HG02588 (cell line): ENCODE measurements at regions not wholly inside any gene's neighbourhood (a gene's known extent, or its start where the extent isn't known, plus 50 kb on each side); places are given as distances from the start of the nearest gene placed in this dataset.

Source experiments
- ATAC-seq: cut with Tn5 transposase; IDR thresholded peaks from one replicate; pipeline ENCODE4 v1.9.1; 2021; ENCODE audit warnings: mild to moderate bottlenecking, moderate library complexity; ENCODE audit not compliant: unreplicated experiment

GRCh38 chr18:78650926-78651325 lies 328.7 kb upstream of the SALL3 start:
- no peak for ATAC-seq

- no peak for ATAC-seq
These were observed 327.5 kb upstream of the SALL3 start for GRCh38 chr18:78652001-78652545.

DNA sequence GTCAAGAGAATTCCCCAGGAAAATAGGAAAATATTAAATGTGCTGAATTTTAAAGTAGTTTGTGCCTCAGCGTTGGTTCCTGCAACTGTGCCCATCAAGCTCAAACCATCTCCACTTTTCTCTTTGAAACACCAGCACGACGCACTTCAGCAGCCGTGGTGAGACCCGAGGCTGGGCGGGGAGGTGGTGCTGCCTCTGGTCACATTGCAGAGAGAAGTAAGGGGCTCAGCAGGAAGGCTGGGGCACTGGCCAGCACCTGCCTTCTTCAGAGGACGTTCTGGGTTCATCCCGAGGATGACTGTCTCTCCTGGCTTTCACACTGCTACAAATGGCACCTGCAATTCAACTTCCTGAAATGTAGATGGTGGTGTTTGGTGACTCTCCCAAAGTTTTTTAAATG lies 323.7 kb upstream of the SALL3 start:
- ATAC-seq = no peak

GRCh38 chr18:78656346-78656925 lies 323.2 kb upstream of the SALL3 start:
- ATAC-seq = no peak

GRCh38 chr18:78658531-78658930 lies 321.1 kb upstream of the SALL3 start:
- no peak for ATAC-seq

- ATAC-seq = no peak
These were observed 320.6 kb upstream of the SALL3 start for GRCh38 chr18:78659057-78659456.

DNA sequence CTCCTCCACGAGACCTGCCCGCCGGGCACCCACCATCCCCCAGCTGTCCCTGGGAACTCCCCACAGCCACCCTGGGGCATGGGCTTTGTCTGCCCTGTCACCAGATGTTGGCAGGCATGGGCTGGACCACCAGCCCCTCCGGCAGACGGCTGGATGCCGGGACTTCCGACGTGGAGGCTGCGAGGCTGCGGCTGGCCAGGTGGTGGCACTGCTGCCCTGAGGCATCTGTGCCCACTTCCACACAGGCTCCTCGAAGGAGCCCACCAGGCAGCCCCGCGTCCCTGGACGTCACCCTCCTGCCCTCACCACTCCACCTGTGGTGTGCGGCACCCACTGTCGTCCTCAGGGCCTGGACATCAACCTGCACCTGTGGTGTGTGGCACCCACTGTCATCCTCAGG lies 319.9 kb upstream of the SALL3 start:
- no peak for ATAC-seq

DNA sequence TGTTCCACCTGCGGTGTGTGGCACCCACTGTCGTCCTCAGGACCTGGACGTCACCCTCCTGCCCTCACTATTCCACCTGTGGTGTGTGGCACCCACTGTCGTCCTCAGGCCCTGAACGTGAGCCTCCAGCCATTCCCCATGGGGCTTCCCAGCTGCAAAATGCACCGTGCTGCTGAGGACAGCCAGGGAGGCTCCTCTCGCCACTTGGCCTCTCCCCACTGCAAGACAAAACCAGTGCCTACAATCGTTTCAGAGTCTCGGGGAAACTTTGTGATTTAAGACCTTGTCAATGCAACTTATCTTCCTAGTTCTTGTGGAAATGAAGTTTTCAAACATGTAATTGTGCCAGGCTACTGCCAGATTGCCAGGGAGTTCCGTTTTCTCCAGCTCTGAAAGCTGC lies 319.3 kb upstream of the SALL3 start:
- no peak for ATAC-seq

- no peak for ATAC-seq
These were observed 318.3 kb upstream of the SALL3 start for GRCh38 chr18:78661316-78661715.

DNA sequence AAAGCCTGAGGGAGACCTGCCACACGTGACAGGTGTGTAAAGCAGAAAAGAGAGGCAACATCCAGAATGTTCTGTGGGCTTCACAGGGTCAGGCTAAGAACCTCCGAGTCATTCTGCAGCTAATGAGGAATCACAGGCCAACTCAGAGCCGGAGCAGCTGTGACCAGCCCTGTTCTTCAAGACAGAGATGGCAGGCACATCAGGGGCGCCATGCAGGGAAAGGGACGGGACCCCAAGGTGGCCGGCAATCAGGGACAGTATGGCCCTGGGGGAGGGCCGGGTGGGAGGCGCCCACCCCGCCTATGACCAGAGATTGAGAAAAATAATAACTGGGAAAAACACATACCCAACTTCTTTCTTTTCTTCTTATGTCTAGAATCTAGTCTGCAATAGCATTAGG lies 316.7 kb upstream of the SALL3 start:
- ATAC-seq = no peak

DNA sequence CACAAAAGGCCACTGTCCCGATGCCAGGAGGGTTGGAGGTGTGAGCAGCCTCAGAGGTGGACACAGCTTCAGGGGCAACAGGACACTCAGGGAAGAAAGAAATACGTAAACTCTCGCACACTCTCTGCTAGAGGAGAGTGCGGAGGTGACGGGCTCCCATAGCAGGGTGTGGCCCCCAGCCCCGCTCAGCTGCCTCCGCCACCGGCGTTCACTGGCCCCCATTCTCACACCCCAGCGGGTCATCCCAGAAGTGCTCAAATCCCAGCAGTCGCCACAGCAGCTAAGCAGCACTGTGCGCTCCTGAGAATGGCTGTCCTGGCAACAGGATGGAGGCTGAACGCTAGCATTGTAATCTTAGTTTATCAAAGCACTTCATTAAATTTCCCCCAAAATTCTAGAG lies 315.6 kb upstream of the SALL3 start:
- ATAC-seq = no peak

DNA sequence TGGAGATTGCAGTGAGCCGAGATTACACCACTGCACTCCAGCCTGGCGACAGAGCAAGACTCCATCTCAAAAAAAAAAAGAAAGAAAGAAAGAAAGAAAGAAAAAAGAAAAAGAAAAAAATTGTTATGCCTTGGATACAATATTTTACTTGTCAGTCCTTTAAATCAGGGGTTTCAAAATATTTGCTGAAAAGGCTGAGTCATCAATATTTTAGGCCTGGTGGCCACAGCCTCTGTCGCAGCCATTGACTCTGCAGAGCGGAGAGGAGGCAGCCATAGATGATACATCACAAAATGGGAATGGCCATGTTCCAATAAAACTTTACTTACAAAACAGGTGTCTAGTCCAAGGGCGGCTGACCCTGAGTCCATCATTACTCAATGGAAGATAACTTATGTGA lies 314.8 kb upstream of the SALL3 start:
- ATAC-seq = no peak

DNA sequence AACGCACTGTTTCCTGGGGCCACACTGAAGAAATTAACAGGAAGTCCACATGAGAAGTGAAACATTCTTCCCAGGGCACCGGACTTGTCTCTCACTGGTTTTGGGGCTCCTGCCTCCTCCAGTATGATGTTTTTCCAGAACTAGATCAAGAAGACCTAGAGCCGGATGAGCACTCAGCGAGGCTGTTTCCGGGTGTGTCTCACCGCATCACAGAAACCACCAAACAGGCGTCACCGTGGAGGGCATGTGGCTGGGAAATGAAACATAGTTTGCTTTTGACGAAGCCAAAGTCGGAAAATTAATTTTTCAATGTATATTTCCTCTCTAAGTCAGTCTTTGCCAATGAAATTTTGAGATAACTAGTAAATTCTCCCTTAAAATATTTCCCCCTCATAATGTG lies 314.0 kb upstream of the SALL3 start:
- no peak for ATAC-seq

DNA sequence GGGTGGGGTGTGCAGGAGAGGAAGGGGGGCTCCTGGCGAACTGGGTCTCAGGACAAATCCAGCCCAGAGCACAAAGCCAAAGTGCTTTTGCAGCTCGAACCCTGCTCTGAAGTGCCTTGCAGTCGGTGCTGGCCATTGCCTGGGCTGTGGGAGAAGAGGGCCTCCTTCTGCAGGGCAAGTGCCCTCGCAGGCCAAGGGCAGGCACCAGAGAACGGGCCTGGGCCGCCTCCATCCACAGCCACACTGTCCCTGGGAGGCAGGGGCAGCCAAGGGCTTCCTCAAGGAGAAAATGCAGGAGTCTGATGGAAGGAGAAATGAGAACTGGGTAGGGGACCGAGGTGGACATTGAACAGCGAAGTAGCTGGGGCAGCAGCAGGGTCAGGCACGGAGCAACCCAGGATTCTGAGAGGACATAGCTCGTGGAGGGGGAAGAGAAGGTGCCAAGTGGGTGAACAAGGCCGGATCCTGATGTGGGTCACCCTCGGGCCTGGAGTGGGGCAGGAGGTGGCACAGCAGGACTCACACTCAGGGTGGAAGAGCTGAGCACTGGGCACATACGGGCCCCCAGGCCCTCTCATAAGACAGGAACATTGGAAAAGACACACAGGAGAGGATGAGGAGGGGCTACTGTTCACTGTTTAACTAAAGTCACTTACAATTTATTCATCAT lies 312.8 kb upstream of the SALL3 start:
- no peak for ATAC-seq

- no peak for ATAC-seq
These were observed 308.7 kb upstream of the SALL3 start for GRCh38 chr18:78670778-78671391.

DNA sequence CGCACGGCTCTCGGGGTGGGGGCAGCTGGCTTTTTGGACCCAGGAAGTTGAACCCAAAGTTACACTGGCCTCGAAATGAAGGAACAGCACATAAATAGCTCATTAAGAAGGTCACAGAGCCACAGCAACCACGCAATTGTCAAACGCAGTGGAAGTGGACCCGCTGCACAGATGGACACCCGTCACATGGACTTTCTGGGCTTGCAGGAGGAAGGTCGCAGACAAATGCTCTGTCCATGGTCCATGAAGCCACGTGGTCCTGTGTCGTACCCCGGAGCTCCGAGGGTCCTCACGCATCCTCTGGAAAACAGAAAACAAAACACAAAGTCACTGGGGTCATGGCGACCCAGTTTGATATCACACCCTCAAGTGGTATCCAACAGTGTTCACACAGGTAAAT lies 308.1 kb upstream of the SALL3 start:
- ATAC-seq = no peak

DNA sequence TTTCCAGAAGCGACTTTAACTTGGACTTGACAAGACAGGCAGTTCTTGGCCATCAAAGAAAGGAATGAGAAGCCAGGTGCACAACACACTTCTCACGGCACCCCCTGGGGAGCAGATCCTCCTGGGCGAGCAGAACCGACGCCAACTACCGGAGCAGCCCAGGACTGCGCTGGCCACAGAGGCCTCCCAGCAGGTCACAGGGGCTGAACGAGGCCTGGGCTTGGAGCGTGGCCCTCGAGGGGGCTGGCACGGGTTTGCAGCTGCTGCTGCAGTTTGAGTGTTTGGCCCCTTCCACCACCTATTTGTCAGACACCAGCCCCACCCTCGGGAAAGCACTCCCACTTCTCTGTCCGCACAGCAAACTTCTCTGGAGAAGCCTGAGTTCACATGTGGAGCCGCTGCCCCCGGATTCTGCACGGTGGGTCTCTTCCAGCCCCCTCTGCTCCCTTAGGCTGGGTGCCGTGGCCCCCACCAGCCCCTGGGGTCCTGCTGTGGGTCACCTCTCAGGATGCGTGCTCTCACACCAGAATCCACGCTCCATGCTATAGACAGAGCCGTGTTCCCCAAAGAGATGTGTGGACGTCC lies 306.7 kb upstream of the SALL3 start:
- no peak for ATAC-seq

DNA sequence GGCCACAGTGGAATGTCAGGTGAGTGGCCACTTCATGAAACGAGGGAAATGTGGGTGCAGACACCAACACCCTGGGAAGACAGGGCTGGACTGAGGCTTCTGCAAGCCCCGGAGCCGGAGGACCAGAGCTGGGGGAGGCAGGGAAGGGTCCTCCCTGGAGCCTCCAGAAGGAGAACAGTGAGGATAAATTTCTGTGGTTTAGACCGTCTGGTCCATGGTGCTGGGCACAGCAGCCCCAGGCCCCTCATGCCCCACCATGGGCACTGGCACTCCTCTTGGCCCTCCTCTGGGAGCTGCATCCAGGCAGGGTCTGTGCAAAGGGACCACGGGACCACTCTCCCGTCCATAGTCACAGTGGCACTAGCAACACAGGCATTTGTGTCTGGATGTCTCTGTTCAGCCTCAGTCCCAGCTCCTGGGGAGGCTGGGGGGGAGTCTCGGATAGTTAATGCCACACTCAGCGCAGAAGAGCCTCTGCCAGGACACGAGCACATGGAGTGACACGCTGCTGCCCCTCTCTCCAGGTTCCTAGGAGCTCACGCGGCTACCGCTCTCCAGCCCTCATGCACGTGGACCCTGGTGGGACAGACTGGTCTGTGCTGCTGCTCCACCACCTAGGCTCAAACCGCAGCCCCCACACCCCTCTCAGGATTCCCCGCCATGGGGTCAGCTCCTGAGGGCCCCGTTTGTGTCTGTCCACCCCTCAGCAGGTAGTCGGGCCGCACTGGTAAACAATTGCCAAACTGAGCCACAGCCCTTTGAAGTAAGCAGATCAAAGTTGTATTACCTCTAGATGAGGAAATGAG lies 305.9 kb upstream of the SALL3 start:
- no peak for ATAC-seq

- ATAC-seq = no peak
These were observed 304.4 kb upstream of the SALL3 start for GRCh38 chr18:78675231-78675630.

- ATAC-seq = no peak
These were observed 302.8 kb upstream of the SALL3 start for GRCh38 chr18:78676622-78677482.
